HEK293 (cell line): ENCODE measurements at regions not wholly inside any gene's neighbourhood (a gene's known extent, or its start where the extent isn't known, plus 50 kb on each side); places are given as distances from the start of the nearest gene placed in this dataset.

Experiments
- CTCF ChIP-seq: fragments of 450-650 bp; formaldehyde crosslinking; IDR thresholded peaks from 2 replicates; pipeline ENCODE4 v1.5.1; 2016; ENCODE audit warnings: missing biosample characterization, missing genetic modification characterization
- HOXC10 ChIP-seq: sonication (generic); formaldehyde crosslinking; IDR thresholded peaks from 2 replicates; pipeline ENCODE4 v1.8.1; 2023; ENCODE audit warnings: mild to moderate bottlenecking, missing genetic modification reagents
- MEIS1 ChIP-seq: sonication (generic); formaldehyde crosslinking; IDR thresholded peaks from 2 replicates; pipeline ENCODE4 v1.8.1; 2022; ENCODE audit warnings: missing genetic modification reagents, mild to moderate bottlenecking, borderline replicate concordance
- MYNN ChIP-seq: fragments of 450-650 bp; formaldehyde crosslinking; IDR thresholded peaks from 2 replicates; pipeline ENCODE4 v1.5.1; 2016; ENCODE audit warnings: missing biosample characterization, missing genetic modification characterization, borderline replicate concordance
- SP3 ChIP-seq: fragments of 450-650 bp; formaldehyde crosslinking; IDR thresholded peaks from 2 replicates; pipeline ENCODE4 v1.5.1; 2016; ENCODE audit warnings: missing biosample characterization, missing genetic modification characterization
- TRIM28 ChIP-seq: IDR thresholded peaks from 2 replicates; pipeline ENCODE4 v1.6.1; 2011; ENCODE audit warnings: low read length, control low read depth, borderline replicate concordance
- ZNF24 ChIP-seq: fragments of 450-650 bp; formaldehyde crosslinking; IDR thresholded peaks from 2 replicates; pipeline ENCODE4 v1.5.1; 2016; ENCODE audit warnings: missing biosample characterization, missing genetic modification characterization
- ZNF560 ChIP-seq: fragments of 450-650 bp; formaldehyde crosslinking; IDR thresholded peaks from 2 replicates; pipeline ENCODE4 v1.5.1; 2017; ENCODE audit warnings: missing biosample characterization, missing genetic modification characterization, borderline replicate concordance
- ZSCAN18 ChIP-seq: fragments of 450-650 bp; formaldehyde crosslinking; IDR thresholded peaks from 2 replicates; pipeline ENCODE4 v1.5.1; 2016; ENCODE audit warnings: missing biosample characterization, missing genetic modification characterization

- TF ChIP-seq ZNF560 (tag by site-specific recombination) = no peak
- no peak for TF ChIP-seq ZNF24
- TF ChIP-seq CTCF (tag by site-specific recombination) = no peak
- no peak for TF ChIP-seq TRIM28
- TF ChIP-seq MYNN (tag by site-specific recombination) = no peak
- no peak for TF ChIP-seq HOXC10 (CRISPR knock-in tag)
- no peak for TF ChIP-seq ZSCAN18 (tag by site-specific recombination)
- TF ChIP-seq MEIS1 (CRISPR knock-in tag) = no peak
- no peak for TF ChIP-seq SP3 (tag by site-specific recombination)
These were observed 161.6 kb downstream of the SQOR start for GRCh38 chr15:45796433-45796832.
